ENCODE measurements at regions not wholly inside any gene's neighbourhood (a gene's known extent, or its start where the extent isn't known, plus 50 kb on each side); places are given as distances from the start of the nearest gene placed in this dataset.
"Not testable (repeated sequence)": the region's sequence is repeated elsewhere in the genome, so short reads cannot be mapped to it uniquely, and the experiment has no call there.

- Mint-ChIP-seq H3K27me3 (no peaks in the 10 kb centered on the region), H3K27ac (no peak overlapping the region), H3K4me3 (peak overlapping the region; percentile 85), H3K9me3 (no peaks in the 10 kb centered on the region), H3K4me1 (ENCODE audit: low read depth) (peaks cover 15% of the 10 kb centered on the region), H3K36me3 (ENCODE audit: low read depth) (no peaks in the 10 kb centered on the region)
- Histone ChIP-seq H3K4me1 (ENCODE audit: insufficient read depth, low read length) (no peaks in the 10 kb centered on the region), H3K27me3 (ENCODE audit: control insufficient read depth in 1 of 2, insufficient read depth in 2 of 2, low read length in 2 of 2) (no peaks in the 10 kb centered on the region), H3K4me3 (ENCODE audit: low read length) (peak overlapping the region; percentile 20), H3K36me3 (ENCODE audit: insufficient read depth, low read length) (no peaks in the 10 kb centered on the region), H3K9me3 (ENCODE audit: control insufficient read depth in 1 of 2, insufficient read depth in 1 of 2, low read length in 2 of 2) (peaks cover 0 to 3% of the 10 kb centered on the region in 2 experiments), H3K27ac (ENCODE audit: low read depth in 1 of 2, low read length in 2 of 2) (no peak overlapping the region)
- ATAC-seq (ENCODE audit: poor library complexity) (peak; percentile 49), DNase-seq (peak in 3 of 14 experiments; percentile 17 to 32 (median 18))
- intact Hi-C loops (cut with DNase I, micrococcal nuclease), result loop anchor here (1.0 to 5.0 kb wide), 3 partner anchors 399 to 452 kb away; no protein-coding TSS in a partner anchor
- ChIA-PET POLR2A (no interaction called here), CTCF (no interaction called here)
- peak; percentile 32 for TF ChIP-seq CTCF (IDR thresholded peaks at IDR 0.05)
Measured at GRCh38 chr12:85468356-85469157, 188.5 kb downstream of the ALX1 start.

- DNase-seq; H3K27me3 ChIP-seq (ENCODE audit: control insufficient read depth in 1 of 2, insufficient read depth in 2 of 2, low read length in 2 of 2); H3K36me3 ChIP-seq (ENCODE audit: insufficient read depth, low read length); POLR2A ChIA-PET; H3K27ac ChIP-seq (ENCODE audit: low read depth in 1 of 2, low read length in 2 of 2); H3K27ac Mint-ChIP-seq; H3K27me3 Mint-ChIP-seq; ATAC-seq (ENCODE audit: poor library complexity); H3K36me3 Mint-ChIP-seq (ENCODE audit: low read depth); H3K9me3 Mint-ChIP-seq; CTCF ChIA-PET; H3K4me1 ChIP-seq (ENCODE audit: insufficient read depth, low read length); H3K9me3 ChIP-seq (ENCODE audit: control insufficient read depth in 1 of 2, insufficient read depth in 1 of 2, low read length in 2 of 2): not testable (repeated sequence)
- H3K4me3 ChIP-seq (ENCODE audit: low read length), result peak overlapping the region; percentile 20
- H3K4me1 Mint-ChIP-seq (ENCODE audit: low read depth), result peaks cover 15% of the 10 kb centered on the region
- intact Hi-C loops (cut with DNase I, micrococcal nuclease), result loop anchor here (2.0 to 5.0 kb wide), 2 partner anchors 398 to 451 kb away; no protein-coding TSS in a partner anchor
- H3K4me3 Mint-ChIP-seq, result peak overlapping the region; percentile 85
Measured at GRCh38 chr12:85469158-85470086, 189.4 kb downstream of the ALX1 start.

GRCh38 chr12:85475277-85475676, 195.3 kb downstream of the ALX1 start:
- DNase-seq; H3K27me3 Mint-ChIP-seq; H3K27ac ChIP-seq (ENCODE audit: low read depth in 1 of 2, low read length in 2 of 2); intact Hi-C loops (cut with DNase I, micrococcal nuclease); H3K4me1 ChIP-seq (ENCODE audit: insufficient read depth, low read length); POLR2A ChIA-PET; H3K4me3 Mint-ChIP-seq; H3K4me3 ChIP-seq (ENCODE audit: low read length); H3K36me3 Mint-ChIP-seq (ENCODE audit: low read depth); H3K9me3 ChIP-seq (ENCODE audit: control insufficient read depth in 1 of 2, insufficient read depth in 1 of 2, low read length in 2 of 2); H3K27me3 ChIP-seq (ENCODE audit: control insufficient read depth in 1 of 2, insufficient read depth in 2 of 2, low read length in 2 of 2); CTCF ChIA-PET; H3K36me3 ChIP-seq (ENCODE audit: insufficient read depth, low read length); ATAC-seq (ENCODE audit: poor library complexity); H3K27ac Mint-ChIP-seq; H3K4me1 Mint-ChIP-seq (ENCODE audit: low read depth); H3K9me3 Mint-ChIP-seq: not testable (repeated sequence)

- H3K27ac Mint-ChIP-seq, result no peak overlapping the region
Measured at GRCh38 chr12:85476756-85477155, 196.7 kb downstream of the ALX1 start.

More at GRCh38 chr12:85476756-85477155, 196.7 kb downstream of the ALX1 start:
- H3K9me3 Mint-ChIP-seq, result no peaks in the 10 kb centered on the region
- H3K36me3 Mint-ChIP-seq (ENCODE audit: low read depth), result no peaks in the 10 kb centered on the region
- no peak for TF ChIP-seq CTCF (IDR thresholded peaks at IDR 0.05)
- ChIA-PET POLR2A (no interaction called here), CTCF (no interaction called here)
- no peak overlapping the region for H3K4me3 Mint-ChIP-seq
- Histone ChIP-seq H3K27me3 (ENCODE audit: control insufficient read depth in 1 of 2, insufficient read depth in 2 of 2, low read length in 2 of 2) (no peaks in the 10 kb centered on the region), H3K4me1 (ENCODE audit: insufficient read depth, low read length) (no peaks in the 10 kb centered on the region), H3K9me3 (ENCODE audit: control insufficient read depth in 1 of 2, insufficient read depth in 1 of 2, low read length in 2 of 2) (peaks cover 0 to 6% of the 10 kb centered on the region in 2 experiments), H3K36me3 (ENCODE audit: insufficient read depth, low read length) (no peaks in the 10 kb centered on the region), H3K4me3 (ENCODE audit: low read length) (no peak overlapping the region), H3K27ac (ENCODE audit: low read depth in 1 of 2, low read length in 2 of 2) (no peak overlapping the region)
- no peaks in the 10 kb centered on the region for H3K27me3 Mint-ChIP-seq
- DNase-seq (no peak), ATAC-seq (ENCODE audit: poor library complexity) (no peak)
- no peaks in the 10 kb centered on the region for H3K4me1 Mint-ChIP-seq (ENCODE audit: low read depth)
- intact Hi-C loops (cut with DNase I, micrococcal nuclease), result no loop called here
